ENCODE measurements at regions not wholly inside any gene's neighbourhood (a gene's known extent, or its start where the extent isn't known, plus 50 kb on each side); places are given as distances from the start of the nearest gene placed in this dataset.

DNA sequence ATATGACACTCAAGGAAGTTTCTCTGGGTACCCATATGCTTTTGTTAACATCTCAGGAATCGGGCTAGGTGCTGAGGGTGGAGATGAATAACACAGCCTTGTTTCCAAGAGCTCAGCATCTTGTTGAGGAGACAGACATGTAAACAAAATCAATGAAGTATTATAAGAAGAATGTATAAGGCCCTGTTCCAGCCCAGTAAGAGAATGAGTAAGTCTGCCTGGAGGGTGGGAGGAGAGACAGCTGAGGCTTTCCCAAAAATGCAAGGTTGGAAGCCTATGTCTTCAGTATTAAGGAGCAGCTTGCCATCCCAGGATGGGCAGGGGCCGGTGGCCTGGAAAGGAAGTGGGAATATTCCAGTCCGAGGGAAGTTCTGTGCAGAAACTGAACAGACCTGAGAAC is 615.3 kb upstream of the BTBD3 start:
- no TSS peak for BruUV-seq (replicated peaks)
- dilution Hi-C loops (cut with HindIII; ENCODE audit: low sequenced_read_pairs, unreplicated experiment): no loop called here
- Histone ChIP-seq H3K14ac (replicated peaks; ENCODE audit: low read depth, low read length) (no peak overlapping the region), H3K4ac (ENCODE audit: low read depth, low read length) (no peak overlapping the region), H2BK120ac (ENCODE audit: low read depth, low read length) (0 out of 2 replicates have a peak overlapping the region, but pooled peaks have one; percentile 17), H2BK15ac (ENCODE audit: low read depth, low read length) (no peak overlapping the region), H4K20me1 (ENCODE audit: insufficient read depth, low read length) (no peaks in the 10 kb centered on the region), H3K56ac (ENCODE audit: extremely low read depth, insufficient read depth, low read length) (no peak overlapping the region), H3K4me1 (ENCODE audit: control insufficient read depth, insufficient read depth, low read length) (peaks cover 5% of the 10 kb centered on the region), H3K9me3 (ENCODE audit: control insufficient read depth, insufficient read depth, low read length) (no peaks in the 10 kb centered on the region), H3K9ac (ENCODE audit: low read depth, low read length) (no peak overlapping the region), H4K5ac (ENCODE audit: low read depth, low read length) (no peak overlapping the region), H3K4me3 (ENCODE audit: insufficient read depth, low read depth, low read length) (no peak overlapping the region), H3K18ac (ENCODE audit: low read depth, low read length) (no peak overlapping the region), H2AK9ac (replicated peaks; ENCODE audit: low read depth, low read length, poor library complexity) (no peak overlapping the region), H2AK5ac (ENCODE audit: low read depth, low read length) (no peak overlapping the region), H3K27me3 (ENCODE audit: control insufficient read depth, insufficient read depth, low read length) (no peaks in the 10 kb centered on the region), H4K91ac (ENCODE audit: insufficient read depth, low read depth, low read length) (no peak overlapping the region), H3K79me1 (ENCODE audit: low read depth in 1 of 2, low read length in 2 of 2) (no peaks in the 10 kb centered on the region), H4K8ac (ENCODE audit: low read depth in 2 of 2, low read length in 2 of 2) (no peak overlapping the region), H3K23ac (ENCODE audit: low read depth, low read length) (no peak overlapping the region), H3K27ac (ENCODE audit: insufficient read depth, low read length) (no peak overlapping the region), H2BK5ac (ENCODE audit: low read depth, low read length, poor library complexity, severe bottlenecking) (no peak overlapping the region), H2AFZ (replicated peaks; ENCODE audit: low read length, poor library complexity) (no peak overlapping the region), H2BK20ac (ENCODE audit: low read depth, low read length) (0 out of 2 replicates have a peak overlapping the region, but pooled peaks have one; percentile 48), H3K36me3 (ENCODE audit: control insufficient read depth, insufficient read depth, low read length) (no peaks in the 10 kb centered on the region), H3K4me2 (ENCODE audit: low read depth, low read length) (no peak overlapping the region), H3K9me1 (ENCODE audit: insufficient read depth, low read length) (peaks cover 6% of the 10 kb centered on the region; the same call in 1 of the 2 replicates)
- ChIA-PET POLR2A (ENCODE audit: unreplicated experiment) (no interaction called here), CTCF (no interaction called here)
- in situ Hi-C loops (cut with MboI; ENCODE audit: low sequenced_read_pairs): no loop called here
- TF ChIP-seq RCOR1 (IDR thresholded peaks at IDR 0.05; ENCODE audit: insufficient replicate concordance, low read length): peak; percentile 29
- TF ChIP-seq MAZ (IDR thresholded peaks at IDR 0.05; ENCODE audit: borderline replicate concordance, low read depth, low read length): no peak
- no peak for TF ChIP-seq NFE2L2 (IDR thresholded peaks at IDR 0.05; ENCODE audit: low read depth, low read length)
- TF ChIP-seq, protein P1, sequence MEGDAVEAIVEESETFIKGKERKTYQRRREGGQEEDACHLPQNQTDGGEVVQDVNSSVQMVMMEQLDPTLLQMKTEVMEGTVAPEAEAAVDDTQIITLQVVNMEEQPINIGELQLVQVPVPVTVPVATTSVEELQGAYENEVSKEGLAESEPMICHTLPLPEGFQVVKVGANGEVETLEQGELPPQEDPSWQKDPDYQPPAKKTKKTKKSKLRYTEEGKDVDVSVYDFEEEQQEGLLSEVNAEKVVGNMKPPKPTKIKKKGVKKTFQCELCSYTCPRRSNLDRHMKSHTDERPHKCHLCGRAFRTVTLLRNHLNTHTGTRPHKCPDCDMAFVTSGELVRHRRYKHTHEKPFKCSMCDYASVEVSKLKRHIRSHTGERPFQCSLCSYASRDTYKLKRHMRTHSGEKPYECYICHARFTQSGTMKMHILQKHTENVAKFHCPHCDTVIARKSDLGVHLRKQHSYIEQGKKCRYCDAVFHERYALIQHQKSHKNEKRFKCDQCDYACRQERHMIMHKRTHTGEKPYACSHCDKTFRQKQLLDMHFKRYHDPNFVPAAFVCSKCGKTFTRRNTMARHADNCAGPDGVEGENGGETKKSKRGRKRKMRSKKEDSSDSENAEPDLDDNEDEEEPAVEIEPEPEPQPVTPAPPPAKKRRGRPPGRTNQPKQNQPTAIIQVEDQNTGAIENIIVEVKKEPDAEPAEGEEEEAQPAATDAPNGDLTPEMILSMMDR (conservative IDR thresholded peaks at IDR 0.05; ENCODE audit: low read depth, low read length): no peak
- TF ChIP-seq RAD21 (IDR thresholded peaks at IDR 0.05; ENCODE audit: low read length): no peak
- TF ChIP-seq RFX5 (IDR thresholded peaks at IDR 0.05; ENCODE audit: low read depth, low read length): no peak
- 0 out of 2 replicates have a peak, but pooled peaks have one; percentile 2 for TF ChIP-seq MAFK (IDR thresholded peaks at IDR 0.05; ENCODE audit: low read depth, low read length)
- peak; percentile 98 for ATAC-seq (ENCODE audit: low read depth)
- 100% methylated on average over 2 of the region's 3 CpGs; no CpG with 5 or more reads in 1 of the 2 experiments for WGBS, 2 experiments (ENCODE audit: extremely low coverage in 2 of 2, insufficient read length in 1 of 2)
- intact Hi-C loops (cut with micrococcal nuclease): loop anchor here (5.0 kb wide), 1 partner anchor 50 kb away; no protein-coding TSS in a partner anchor
- DNase-seq: peak; percentile 81
